Mesothelial cell of epicardium (in vitro differentiated cells): ENCODE measurements at regions not wholly inside any gene's neighbourhood (a gene's known extent, or its start where the extent isn't known, plus 50 kb on each side); places are given as distances from the start of the nearest gene placed in this dataset.
"Not testable (repeated sequence)": the region's sequence is repeated elsewhere in the genome, so short reads cannot be mapped to it uniquely, and the experiment has no call there.

Experiments
- DNase-seq, 2 experiments: peaks; one replicate each; pipeline ENCODE4 v3.0.0; 2021; ENCODE audit warnings: low spot score in 2 of 2; ENCODE audit not compliant: unreplicated experiment in 2 of 2
- H3K27ac Mint-ChIP-seq: 2 replicates; pipeline ENCODE4 v1.8.0; 2021; ENCODE audit warnings: mixed read lengths
- H3K27me3 Mint-ChIP-seq: 2 replicates; pipeline ENCODE4 v1.8.0; 2021; ENCODE audit warnings: low read depth, mixed read lengths
- H3K36me3 Mint-ChIP-seq: 2 replicates; pipeline ENCODE4 v1.8.0; 2021; ENCODE audit warnings: mixed read lengths
- H3K4me1 Mint-ChIP-seq: 2 replicates; pipeline ENCODE4 v1.8.0; 2021; ENCODE audit warnings: mixed read lengths
- H3K4me3 Mint-ChIP-seq: 2 replicates; pipeline ENCODE4 v1.8.0; 2021; ENCODE audit warnings: mild to moderate bottlenecking, moderate library complexity, mixed read lengths
- H3K9me3 Mint-ChIP-seq: 2 replicates; pipeline ENCODE4 v1.8.0; 2021; ENCODE audit warnings: mixed read lengths
- TF ChIP-seq, protein P1 (sequence below): fragments of 200-600 bp; sonication (generic); IDR thresholded peaks from one replicate; pipeline ENCODE4 v1.5.0; 2021; ENCODE audit warnings: antibody characterized with exemption; ENCODE audit not compliant: unreplicated experiment

DNA sequence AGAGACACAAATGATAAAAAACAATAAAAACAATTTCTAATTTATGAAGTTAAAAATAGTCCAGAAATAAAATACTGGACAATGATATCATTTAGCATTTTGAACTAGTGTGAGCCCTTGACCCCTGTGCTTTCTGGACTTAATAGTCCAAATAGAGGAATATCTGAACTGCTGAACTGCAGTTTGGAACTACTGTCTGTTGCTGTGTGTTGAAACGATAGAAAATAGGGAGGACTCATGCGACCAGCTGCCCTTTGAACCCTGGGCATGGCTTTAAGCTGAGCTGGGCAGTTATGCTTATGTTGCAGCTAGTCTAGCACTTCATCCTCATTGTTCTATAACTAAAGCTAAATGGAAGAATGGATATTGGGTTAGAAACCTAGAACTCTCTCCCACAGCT, 99.5 kb downstream of the FMR1NB start:
- no peak overlapping the region for H3K4me3 Mint-ChIP-seq
- TF ChIP-seq, protein P1, sequence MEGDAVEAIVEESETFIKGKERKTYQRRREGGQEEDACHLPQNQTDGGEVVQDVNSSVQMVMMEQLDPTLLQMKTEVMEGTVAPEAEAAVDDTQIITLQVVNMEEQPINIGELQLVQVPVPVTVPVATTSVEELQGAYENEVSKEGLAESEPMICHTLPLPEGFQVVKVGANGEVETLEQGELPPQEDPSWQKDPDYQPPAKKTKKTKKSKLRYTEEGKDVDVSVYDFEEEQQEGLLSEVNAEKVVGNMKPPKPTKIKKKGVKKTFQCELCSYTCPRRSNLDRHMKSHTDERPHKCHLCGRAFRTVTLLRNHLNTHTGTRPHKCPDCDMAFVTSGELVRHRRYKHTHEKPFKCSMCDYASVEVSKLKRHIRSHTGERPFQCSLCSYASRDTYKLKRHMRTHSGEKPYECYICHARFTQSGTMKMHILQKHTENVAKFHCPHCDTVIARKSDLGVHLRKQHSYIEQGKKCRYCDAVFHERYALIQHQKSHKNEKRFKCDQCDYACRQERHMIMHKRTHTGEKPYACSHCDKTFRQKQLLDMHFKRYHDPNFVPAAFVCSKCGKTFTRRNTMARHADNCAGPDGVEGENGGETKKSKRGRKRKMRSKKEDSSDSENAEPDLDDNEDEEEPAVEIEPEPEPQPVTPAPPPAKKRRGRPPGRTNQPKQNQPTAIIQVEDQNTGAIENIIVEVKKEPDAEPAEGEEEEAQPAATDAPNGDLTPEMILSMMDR, result no peak
- H3K27me3 Mint-ChIP-seq, result no peaks in the 10 kb centered on the region
- no peak for DNase-seq
- H3K36me3 Mint-ChIP-seq, result no peaks in the 10 kb centered on the region
- peaks cover 26% of the 10 kb centered on the region for H3K9me3 Mint-ChIP-seq
- H3K4me1 Mint-ChIP-seq, result peaks cover 9% of the 10 kb centered on the region
- no peak overlapping the region for H3K27ac Mint-ChIP-seq

DNA sequence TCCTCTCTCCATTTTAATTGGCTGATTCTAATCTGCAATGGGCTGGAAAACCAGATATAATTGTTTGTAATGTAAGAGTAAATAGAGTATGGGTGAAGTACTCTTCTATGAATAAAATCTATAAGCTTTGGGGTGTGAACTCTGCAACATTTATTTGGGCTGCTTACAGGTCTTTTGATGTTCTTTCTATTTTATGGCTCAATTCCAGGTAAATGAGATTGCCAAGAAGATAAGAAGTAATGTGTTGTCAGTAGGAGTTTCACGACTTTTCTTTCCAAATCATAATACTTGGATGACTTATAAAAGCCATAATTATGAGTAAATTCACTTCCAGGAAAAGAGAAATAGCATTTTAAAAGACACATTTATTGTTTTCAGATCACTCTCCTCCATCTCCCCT, 103.5 kb downstream of the FMR1NB start:
- Mint-ChIP-seq H3K4me3 (no peak overlapping the region), H3K36me3 (no peaks in the 10 kb centered on the region), H3K4me1 (peaks cover 9% of the 10 kb centered on the region), H3K9me3 (peaks cover 26% of the 10 kb centered on the region), H3K27me3 (peaks cover 1% of the 10 kb centered on the region), H3K27ac (no peak overlapping the region)
- TF ChIP-seq, protein P1, result no peak
- no peak for DNase-seq

DNA sequence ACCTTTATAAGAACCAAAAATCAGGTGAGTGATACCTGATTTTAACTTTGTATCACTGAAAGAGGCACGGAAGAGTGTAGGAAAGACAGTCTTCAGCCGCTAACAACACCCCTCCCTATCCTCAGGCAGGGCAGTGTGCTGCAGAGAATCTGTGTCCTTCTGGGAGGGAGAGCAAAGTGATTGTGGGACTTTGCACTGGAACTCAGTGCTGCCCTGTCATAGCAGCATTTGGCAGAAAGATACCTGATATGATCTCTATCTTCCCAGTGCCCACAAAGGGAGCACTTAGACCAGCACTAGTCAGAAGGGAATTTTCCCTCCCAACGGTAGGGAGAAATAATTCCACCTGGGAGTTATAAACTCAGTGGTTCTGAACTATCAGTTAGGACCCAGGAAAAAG, 139.0 kb downstream of the FMR1NB start:
- Mint-ChIP-seq H3K27me3 (no peaks in the 10 kb centered on the region), H3K4me3 (no peak overlapping the region), H3K9me3 (peaks cover 56% of the 10 kb centered on the region), H3K4me1 (no peaks in the 10 kb centered on the region), H3K27ac (no peak overlapping the region), H3K36me3 (no peaks in the 10 kb centered on the region)
- DNase-seq, result no peak
- TF ChIP-seq, protein P1, result no peak

DNA sequence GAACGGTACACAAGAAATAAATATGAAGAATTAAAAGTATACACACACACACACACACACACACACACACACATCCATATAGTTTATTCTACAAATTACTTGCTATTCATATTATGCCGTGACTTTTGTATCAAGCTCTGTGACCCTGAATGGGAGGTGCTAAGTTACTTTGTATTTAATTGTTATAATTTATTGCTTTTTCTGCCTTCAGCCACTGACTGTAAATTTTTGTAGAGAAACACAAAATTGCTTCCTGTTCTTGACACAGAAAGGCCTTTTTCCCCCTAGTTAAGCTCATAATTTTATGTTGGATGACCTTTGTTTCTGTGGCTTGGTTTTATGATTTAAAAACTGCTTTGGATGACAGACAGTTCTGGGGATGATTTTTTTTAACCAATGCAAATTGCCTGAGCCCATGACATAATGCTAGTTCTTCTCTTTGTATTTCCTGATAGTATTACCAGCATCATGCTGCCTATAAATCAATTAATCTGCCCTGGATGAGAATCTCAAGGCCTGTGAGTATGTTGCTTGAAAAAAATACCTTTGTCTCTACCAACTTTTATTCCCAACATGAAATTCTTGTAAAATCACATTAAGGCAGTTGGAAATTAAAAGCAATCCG, 140.0 kb downstream of the FMR1NB start:
- Mint-ChIP-seq H3K27me3 (no peaks in the 10 kb centered on the region), H3K36me3 (no peaks in the 10 kb centered on the region), H3K4me1 (no peaks in the 10 kb centered on the region), H3K4me3 (no peak overlapping the region), H3K9me3 (peaks cover 49% of the 10 kb centered on the region), H3K27ac (no peak overlapping the region)
- TF ChIP-seq, protein P1, result no peak
- no peak for DNase-seq

DNA sequence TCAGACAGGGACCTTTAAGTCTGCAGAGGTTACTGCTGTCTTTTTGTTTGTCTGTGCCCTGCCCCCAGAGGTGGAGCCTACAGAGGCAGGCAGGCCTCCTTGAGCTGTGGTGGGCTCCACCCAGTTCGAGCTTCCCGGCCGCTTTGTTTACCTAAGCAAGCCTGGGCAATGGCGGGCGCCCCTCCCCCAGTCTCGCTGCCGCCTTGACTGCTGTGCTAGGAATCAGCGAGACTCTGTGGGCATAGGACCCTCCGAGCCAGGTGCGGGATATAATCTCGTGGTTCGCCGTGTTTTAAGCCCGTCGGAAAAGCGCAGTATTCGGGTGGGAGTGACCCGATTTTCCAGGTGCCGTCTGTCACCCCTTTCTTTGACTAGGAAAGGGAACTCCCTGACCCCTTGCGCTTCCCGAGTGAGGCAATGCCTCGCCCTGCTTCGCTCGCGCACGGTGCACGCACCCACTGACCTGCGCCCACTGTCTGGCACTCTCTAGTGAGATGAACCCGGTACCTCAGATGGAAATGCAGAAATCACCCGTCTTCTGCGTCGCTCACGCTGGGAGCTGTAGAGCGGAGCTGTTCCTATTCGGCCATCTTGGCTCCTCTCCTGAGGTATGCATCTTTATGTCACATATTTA, 147.9 kb downstream of the FMR1NB start:
- not testable (repeated sequence) for H3K27ac Mint-ChIP-seq, H3K27me3 Mint-ChIP-seq, H3K36me3 Mint-ChIP-seq, H3K4me1 Mint-ChIP-seq
- Mint-ChIP-seq H3K4me3 (peak overlapping the region; percentile 75), H3K9me3 (peaks cover 13% of the 10 kb centered on the region)
- peak in 1 of 2 experiments; percentile 37 for DNase-seq

DNA sequence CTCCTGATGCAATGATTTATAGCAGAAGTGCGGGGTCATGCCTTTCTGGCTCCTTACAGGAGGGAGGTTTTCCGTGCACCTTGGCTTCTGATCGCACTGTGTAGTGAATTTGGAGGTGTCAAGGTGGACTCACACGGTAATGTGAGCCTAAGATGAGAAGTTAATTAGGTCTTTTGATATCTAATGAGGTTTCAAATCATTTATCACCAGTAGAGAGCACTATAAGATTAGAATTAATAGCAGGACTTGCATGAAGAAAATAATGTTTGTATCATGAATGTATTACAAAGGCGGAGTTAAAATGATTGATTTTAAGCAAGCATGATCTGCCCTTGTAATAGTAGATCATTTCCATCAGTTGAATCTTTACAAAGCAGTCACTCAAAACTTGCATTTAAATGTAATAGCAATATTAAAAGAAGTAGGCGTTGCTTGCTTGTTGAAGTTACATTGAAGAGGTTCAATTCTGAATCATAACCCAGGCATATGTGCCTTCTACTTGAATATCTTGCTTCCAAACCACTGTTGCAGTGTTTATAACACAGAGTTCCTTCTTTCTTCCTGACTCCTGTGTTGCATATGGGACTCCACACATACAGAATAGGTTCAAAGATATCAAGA, 152.1 kb downstream of the FMR1NB start:
- H3K36me3 Mint-ChIP-seq, result no peaks in the 10 kb centered on the region
- H3K4me3 Mint-ChIP-seq, result no peak overlapping the region
- DNase-seq, result no peak

More for the DNA sequence above, 152.1 kb downstream of the FMR1NB start:
- Mint-ChIP-seq H3K27me3 (no peaks in the 10 kb centered on the region), H3K4me1 (peaks cover 3% of the 10 kb centered on the region), H3K27ac (no peak overlapping the region), H3K9me3 (peaks cover 25% of the 10 kb centered on the region)
- TF ChIP-seq, protein P1, result no peak
